ENCODE measurements at regions not wholly inside any gene's neighbourhood (a gene's known extent, or its start where the extent isn't known, plus 50 kb on each side); places are given as distances from the start of the nearest gene placed in this dataset.

- Histone ChIP-seq H3K4me1 (ENCODE audit: insufficient read depth, low read length) (no peaks in the 10 kb centered on the region), H2AFZ (ENCODE audit: low read depth, low read length) (no peak overlapping the region), H3K79me2 (ENCODE audit: insufficient read depth, low read length) (no peaks in the 10 kb centered on the region), H3K9me3 (ENCODE audit: insufficient read depth, low read depth, low read length) (peaks cover 24% of the 10 kb centered on the region), H3K9ac (ENCODE audit: low read length) (no peak overlapping the region), H3K27me3 (ENCODE audit: insufficient read depth, low read length) (no peaks in the 10 kb centered on the region), H3K27ac (ENCODE audit: low read depth, low read length) (no peak overlapping the region), H4K20me1 (ENCODE audit: insufficient read depth, low read length) (no peaks in the 10 kb centered on the region), H3K4me2 (ENCODE audit: low read length) (no peak overlapping the region), H3K36me3 (ENCODE audit: insufficient read depth, low read length) (no peaks in the 10 kb centered on the region), H3K4me3 (ENCODE audit: insufficient read depth, low read depth, low read length) (no peak overlapping the region)
- Mint-ChIP-seq H3K36me3 (ENCODE audit: low read depth, unreplicated experiment) (no peaks in the 10 kb centered on the region), H3K27me3 (ENCODE audit: low read depth, unreplicated experiment) (peaks cover 32% of the 10 kb centered on the region), H3K4me1 (ENCODE audit: low read depth, unreplicated experiment) (no peaks in the 10 kb centered on the region), H3K27ac (ENCODE audit: unreplicated experiment) (no peak overlapping the region), H3K4me3 (ENCODE audit: unreplicated experiment) (no peak overlapping the region), H3K9me3 (ENCODE audit: unreplicated experiment) (peaks cover 4% of the 10 kb centered on the region)
- TF ChIP-seq EZH2 (IDR thresholded peaks at IDR 0.05; ENCODE audit: insufficient read depth, low read length): no peak
- TF ChIP-seq CTCF (IDR thresholded peaks at IDR 0.05; ENCODE audit: insufficient read depth, low read depth, low read length): no peak
- no peak for DNase-seq (ENCODE audit: low read depth)
- FAIRE-seq: no peak
These were observed 167.0 kb downstream of the ERMARD start for GRCh38 chr6:169918239-169918953.

GRCh38 chr6:169917153-169917552 is 165.7 kb downstream of the ERMARD start:
- H3K27me3 Mint-ChIP-seq (ENCODE audit: low read depth, unreplicated experiment): peaks cover 40% of the 10 kb centered on the region
- H3K79me2 ChIP-seq (ENCODE audit: insufficient read depth, low read length): no peaks in the 10 kb centered on the region
- FAIRE-seq: no peak
- H3K9me3 ChIP-seq (ENCODE audit: insufficient read depth, low read depth, low read length): peaks cover 25% of the 10 kb centered on the region
- H3K36me3 ChIP-seq (ENCODE audit: insufficient read depth, low read length): no peaks in the 10 kb centered on the region
- no peak for DNase-seq (ENCODE audit: low read depth)
- H3K27ac ChIP-seq (ENCODE audit: low read depth, low read length): no peak overlapping the region
- H4K20me1 ChIP-seq (ENCODE audit: insufficient read depth, low read length): no peaks in the 10 kb centered on the region
- H3K4me3 ChIP-seq (ENCODE audit: insufficient read depth, low read depth, low read length): no peak overlapping the region
- TF ChIP-seq EZH2 (IDR thresholded peaks at IDR 0.05; ENCODE audit: insufficient read depth, low read length) (no peak), CTCF (IDR thresholded peaks at IDR 0.05; ENCODE audit: insufficient read depth, low read depth, low read length) (no peak)
- no peaks in the 10 kb centered on the region for H3K4me1 ChIP-seq (ENCODE audit: insufficient read depth, low read length)
- H3K9ac ChIP-seq (ENCODE audit: low read length): no peak overlapping the region
- H3K9me3 Mint-ChIP-seq (ENCODE audit: unreplicated experiment): peaks cover 4% of the 10 kb centered on the region
- no peak overlapping the region for H2AFZ ChIP-seq (ENCODE audit: low read depth, low read length)
- no peaks in the 10 kb centered on the region for H3K36me3 Mint-ChIP-seq (ENCODE audit: low read depth, unreplicated experiment)
- no peaks in the 10 kb centered on the region for H3K4me1 Mint-ChIP-seq (ENCODE audit: low read depth, unreplicated experiment)
- H3K4me3 Mint-ChIP-seq (ENCODE audit: unreplicated experiment): no peak overlapping the region
- H3K27ac Mint-ChIP-seq (ENCODE audit: unreplicated experiment): no peak overlapping the region
- H3K27me3 ChIP-seq (ENCODE audit: insufficient read depth, low read length): no peaks in the 10 kb centered on the region
- H3K4me2 ChIP-seq (ENCODE audit: low read length): no peak overlapping the region

Measured in astrocyte (in vitro differentiated cells and primary cell).